HG03442 (cell line): ENCODE measurements at regions not wholly inside any gene's neighbourhood (a gene's known extent, or its start where the extent isn't known, plus 50 kb on each side); places are given as distances from the start of the nearest gene placed in this dataset.
A peak's percentile ranks its signal among the peaks of the same experiment; 100 is the strongest.
"Not testable (repeated sequence)": the region's sequence is repeated elsewhere in the genome, so short reads cannot be mapped to it uniquely, and the experiment has no call there.

Experiments used
- ATAC-seq: cut with Tn5 transposase; IDR thresholded peaks from one replicate; pipeline ENCODE4 v1.9.1; 2021; ENCODE audit warnings: mild to moderate bottlenecking, moderate library complexity; ENCODE audit not compliant: unreplicated experiment

DNA sequence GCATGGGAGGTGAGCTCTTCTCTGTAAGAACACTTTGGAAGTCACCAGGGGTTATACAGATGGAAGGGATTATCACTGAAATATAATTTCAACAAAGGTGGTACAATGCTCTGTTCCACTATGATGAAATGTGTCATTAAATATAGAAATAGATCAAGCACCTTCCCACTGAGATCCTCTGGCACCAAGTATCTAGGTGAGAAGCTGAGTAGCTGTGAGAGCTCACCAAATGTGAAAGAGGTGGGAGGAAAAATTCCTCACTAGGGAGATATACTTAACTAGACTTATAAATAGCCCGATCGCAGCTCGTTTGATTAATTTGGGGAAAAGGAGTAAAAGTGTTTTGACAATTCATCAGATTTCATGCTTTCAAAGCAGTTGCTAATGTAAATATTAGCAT is 247.6 kb downstream of the SMAD2 start:
- ATAC-seq: no peak

- peak; percentile 84 for ATAC-seq
Measured at GRCh38 chr18:47680488-47680887, 250.0 kb downstream of the SMAD2 start.

GRCh38 chr18:47679864-47680263 is 250.6 kb downstream of the SMAD2 start:
- ATAC-seq: no peak

DNA sequence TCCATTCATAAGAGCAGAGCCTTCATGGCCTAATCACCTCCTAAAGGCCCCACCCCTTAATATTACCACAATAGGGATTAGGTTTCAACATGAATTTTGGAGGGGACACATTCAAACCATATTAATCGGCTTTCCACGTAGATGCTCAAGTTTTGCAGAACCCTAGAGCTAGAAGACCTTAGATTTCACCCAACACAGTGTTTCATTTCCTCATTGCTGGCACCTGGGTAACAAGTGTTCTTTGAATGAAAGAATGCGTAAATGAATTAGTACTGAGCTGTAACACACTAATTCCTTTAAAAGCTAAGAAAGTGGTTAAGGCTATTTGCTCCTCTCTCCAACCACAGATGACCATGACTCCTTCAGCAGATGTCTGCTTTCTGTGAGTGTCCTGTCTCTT is 252.5 kb downstream of the SMAD2 start:
- ATAC-seq: no peak

- no peak for ATAC-seq
Measured at GRCh38 chr18:47669815-47670214, 260.6 kb downstream of the SMAD2 start.

DNA sequence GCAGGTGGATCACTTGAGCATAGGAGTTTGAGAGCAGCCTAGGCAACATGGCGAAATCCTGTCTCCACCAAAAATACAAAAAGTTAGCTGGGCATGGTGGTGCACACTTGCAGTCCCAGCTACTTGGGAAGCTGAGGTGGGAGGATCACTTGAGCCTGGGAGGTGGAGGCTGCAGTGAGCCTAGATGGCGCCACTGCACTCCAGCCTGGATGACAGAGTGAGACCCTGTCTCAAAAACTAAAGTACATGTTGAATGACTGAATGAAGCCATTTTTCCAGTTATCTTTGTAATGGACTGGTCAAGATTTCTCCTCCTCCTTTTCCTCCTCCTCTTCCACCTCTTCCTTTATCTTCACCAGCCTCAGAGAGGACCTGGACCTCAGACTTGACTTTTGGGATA is 272.0 kb downstream of the SMAD2 start:
- ATAC-seq: no peak

DNA sequence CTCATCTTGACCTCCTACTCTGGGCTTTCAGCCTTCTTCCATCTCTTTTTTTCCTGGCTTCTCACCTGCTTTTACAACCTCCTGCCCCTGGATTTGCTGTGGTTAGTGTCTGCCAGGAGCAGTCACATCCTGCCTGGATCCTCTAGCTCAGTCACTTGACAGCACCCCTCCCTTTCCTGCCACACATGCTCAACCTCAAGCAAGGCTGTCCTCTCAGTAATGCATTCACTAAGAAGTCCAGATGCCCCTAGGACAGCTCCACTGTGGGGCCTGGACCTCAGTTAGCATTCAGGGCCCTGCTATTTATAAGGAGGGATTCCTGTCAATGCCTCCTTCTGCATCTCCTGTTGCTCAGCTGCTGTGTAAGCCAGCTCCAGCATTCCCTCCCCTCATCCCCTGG is 275.5 kb downstream of the SMAD2 start:
- no peak for ATAC-seq

- ATAC-seq: no peak
Measured at GRCh38 chr18:47644896-47645295, 285.6 kb downstream of the SMAD2 start.

GRCh38 chr18:47637551-47637950 is 292.9 kb downstream of the SMAD2 start:
- not testable (repeated sequence) for ATAC-seq

DNA sequence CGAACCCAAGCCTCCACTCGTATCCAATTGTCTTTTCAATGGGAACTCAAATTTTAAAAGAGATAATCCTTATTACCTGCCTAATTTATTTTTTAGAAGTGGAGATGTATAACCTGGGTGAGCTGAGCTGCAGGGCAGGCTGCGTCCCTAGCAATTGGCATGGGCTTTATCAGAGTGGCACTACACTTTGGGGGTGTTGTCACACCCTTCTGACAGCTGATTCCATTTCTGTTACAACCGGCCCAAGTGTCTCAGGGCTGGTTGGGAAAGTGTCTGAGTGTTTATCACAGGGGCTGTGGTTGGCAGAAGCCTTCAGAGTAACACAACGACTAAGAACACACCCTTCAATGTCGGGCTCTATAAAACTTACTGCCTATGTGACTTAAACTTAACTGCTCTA is 295.0 kb downstream of the SMAD2 start:
- no peak for ATAC-seq

GRCh38 chr18:47632970-47633635 is 297.4 kb downstream of the SMAD2 start:
- ATAC-seq: no peak

DNA sequence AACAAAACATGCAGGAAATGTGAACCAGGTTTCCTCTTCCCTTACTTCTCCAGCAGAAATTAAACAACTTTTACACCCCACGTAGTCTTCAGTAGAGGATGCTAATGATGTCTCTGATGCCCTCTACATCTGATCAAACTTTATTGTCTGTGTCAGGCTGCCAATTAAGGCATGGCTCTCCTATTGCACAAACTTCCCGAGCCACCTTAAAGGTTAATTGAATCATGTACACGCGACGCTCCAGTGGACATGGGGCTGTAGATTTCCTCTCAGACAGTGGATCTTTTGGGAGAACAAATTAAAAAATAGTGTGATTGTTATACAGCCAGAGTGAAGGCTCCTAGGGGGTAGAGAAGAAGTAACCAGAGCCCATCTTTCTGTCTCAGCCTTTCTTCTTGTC is 301.6 kb downstream of the SMAD2 start:
- no peak for ATAC-seq

GRCh38 chr18:47628240-47628781 is 302.1 kb downstream of the SMAD2 start:
- no peak for ATAC-seq

GRCh38 chr18:47627030-47627429 is 303.4 kb downstream of the SMAD2 start:
- no peak for ATAC-seq

GRCh38 chr18:47619771-47620448 is 310.5 kb downstream of the SMAD2 start:
- ATAC-seq: no peak

DNA sequence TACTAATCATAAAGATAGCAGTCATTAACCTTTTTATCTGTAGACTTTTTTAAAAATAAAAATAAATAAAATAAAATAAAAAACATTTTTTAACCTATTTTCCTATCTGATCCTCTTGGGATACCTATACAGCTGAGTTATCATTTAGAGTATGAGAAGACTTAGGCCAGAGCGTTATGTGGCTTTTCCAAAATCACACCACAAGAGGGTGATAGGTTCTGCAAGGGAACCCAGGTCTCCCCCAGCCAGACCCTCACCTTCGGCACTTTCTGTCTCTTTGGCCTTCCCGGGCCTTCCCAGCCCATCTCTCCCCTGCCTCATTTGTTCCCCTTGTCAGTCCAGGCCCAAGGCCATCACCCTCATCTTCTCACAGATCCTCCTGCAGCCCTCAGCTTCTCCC is 311.7 kb downstream of the SMAD2 start:
- no peak for ATAC-seq

- no peak for ATAC-seq
Measured at GRCh38 chr18:47615043-47615442, 315.4 kb downstream of the SMAD2 start.

DNA sequence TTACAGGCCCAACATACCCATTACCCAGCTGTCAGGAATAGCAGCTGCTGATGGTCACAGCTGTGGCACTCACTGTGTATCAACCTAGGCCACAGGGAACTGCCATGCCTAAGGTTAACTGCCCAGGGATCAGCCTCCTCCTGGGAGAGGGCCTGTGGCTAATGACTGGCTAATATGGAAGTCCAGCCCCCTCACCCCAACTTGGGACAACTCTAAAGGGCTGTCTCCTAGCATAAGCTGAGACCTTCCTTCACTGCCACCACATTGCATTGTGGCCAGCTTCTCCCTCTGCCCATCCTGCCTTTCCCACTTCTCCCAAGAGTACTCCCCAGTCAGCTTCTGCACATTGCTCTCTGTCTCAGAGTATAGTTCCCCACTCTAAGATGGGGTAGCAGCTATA is 316.5 kb downstream of the SMAD2 start:
- no peak for ATAC-seq

GRCh38 chr18:47611649-47612048 is 318.8 kb downstream of the SMAD2 start:
- ATAC-seq: no peak

- ATAC-seq: no peak
Measured at GRCh38 chr18:47606526-47606925, 323.9 kb downstream of the SMAD2 start.

DNA sequence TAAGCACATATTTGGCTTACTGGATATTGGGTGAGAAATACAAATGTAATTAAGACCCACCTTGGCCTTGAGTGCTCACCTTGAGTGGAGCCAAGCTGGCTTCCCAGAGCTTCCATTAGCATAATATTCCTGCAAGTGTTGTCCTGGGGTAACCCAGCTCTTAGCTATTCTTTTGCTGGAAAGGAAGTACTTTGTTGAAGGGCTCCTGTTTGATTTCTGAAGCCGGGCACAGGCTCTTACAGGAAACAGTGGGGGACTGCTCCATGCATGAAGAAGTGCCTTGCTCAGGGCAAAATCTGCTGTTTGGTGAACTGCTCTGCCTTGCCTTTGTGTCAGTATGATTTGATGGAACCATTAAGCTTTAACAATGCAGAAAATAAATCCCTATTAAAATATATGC is 325.4 kb downstream of the SMAD2 start:
- no peak for ATAC-seq

GRCh38 chr18:47604021-47604420 is 326.4 kb downstream of the SMAD2 start:
- no peak for ATAC-seq

DNA sequence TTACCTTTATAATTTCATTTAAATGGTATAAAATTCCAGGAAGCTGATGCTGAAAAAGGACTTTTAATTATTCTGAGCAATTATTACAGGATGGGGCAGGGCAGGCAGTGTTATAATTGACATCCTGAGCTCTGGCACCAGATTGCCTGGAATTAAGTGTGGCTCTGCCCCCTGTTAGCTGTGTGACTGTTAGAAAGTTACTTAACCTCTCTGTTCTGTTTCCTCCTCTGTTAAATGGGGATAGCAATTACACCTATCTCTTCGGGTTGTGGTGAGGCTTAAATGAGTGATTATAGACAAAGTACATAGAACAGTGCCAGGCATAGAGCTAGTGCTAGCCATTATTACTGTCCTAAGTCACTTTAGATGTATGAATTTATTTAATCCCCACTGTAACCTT is 327.3 kb downstream of the SMAD2 start:
- ATAC-seq: no peak
